HG03439 (cell line): ENCODE measurements at regions not wholly inside any gene's neighbourhood (a gene's known extent, or its start where the extent isn't known, plus 50 kb on each side); places are given as distances from the start of the nearest gene placed in this dataset.

Source experiments
- ATAC-seq: cut with Tn5 transposase; IDR thresholded peaks from one replicate; pipeline ENCODE4 v1.9.1; 2021; ENCODE audit warnings: mild to moderate bottlenecking, moderate library complexity; ENCODE audit not compliant: unreplicated experiment

DNA sequence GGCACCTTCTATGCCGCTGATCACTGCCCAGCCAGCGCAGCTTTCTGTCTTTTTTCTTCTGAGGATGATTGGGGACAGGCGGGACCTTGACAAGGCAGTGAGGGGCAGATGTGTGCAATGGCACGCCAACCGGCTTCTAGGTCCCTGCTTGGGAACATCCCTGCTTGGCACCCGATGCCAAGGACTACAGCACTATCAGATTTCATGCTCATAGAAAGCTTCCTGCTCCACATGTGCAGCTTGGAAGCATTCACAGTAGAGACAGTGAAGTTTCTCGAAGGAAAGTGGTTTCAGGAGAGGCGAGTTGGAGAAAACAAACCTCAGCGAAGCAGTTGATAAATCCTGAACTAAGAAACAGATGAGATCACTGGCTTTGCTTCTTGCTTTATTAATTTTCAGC is 267.5 kb upstream of the HABP2 start:
- no peak for ATAC-seq

DNA sequence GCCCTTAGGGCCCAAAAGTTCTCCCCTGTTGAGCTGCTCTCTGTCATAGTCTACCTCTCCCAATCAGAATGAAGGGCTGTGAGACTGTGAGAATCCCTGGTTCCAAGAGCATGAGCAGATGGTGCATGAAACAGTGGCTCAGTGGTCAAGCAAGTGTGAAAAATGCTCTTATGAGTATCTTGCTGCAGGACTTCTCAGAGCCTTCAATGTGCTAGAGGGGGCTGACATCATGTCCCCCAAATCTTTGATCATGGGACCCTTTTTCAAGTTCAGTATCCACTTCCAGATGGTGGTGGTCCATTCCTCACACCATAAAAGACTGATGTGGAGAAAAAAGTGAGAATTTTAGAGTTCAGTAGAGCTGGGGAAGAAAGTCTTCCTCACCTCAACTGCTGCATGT is 265.3 kb upstream of the HABP2 start:
- ATAC-seq = no peak

DNA sequence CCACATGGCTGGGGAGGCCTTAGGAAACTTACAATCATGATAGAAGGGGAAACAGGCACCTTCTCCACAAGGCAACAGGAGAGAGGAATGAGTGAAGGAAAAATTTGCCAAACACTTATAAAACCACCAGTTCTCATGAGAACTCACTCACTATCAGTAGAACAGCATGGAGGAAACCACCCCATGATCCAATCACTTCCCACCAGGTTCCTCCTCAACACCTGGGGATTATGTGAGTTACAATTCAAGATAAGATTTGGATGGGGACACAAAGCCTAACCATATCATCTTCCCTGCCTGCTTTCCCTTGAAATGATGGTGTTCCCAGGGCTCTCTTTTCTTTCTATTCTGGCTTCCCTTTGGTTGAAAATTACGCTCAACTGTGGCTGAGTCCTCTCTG is 262.7 kb upstream of the HABP2 start:
- ATAC-seq = no peak

DNA sequence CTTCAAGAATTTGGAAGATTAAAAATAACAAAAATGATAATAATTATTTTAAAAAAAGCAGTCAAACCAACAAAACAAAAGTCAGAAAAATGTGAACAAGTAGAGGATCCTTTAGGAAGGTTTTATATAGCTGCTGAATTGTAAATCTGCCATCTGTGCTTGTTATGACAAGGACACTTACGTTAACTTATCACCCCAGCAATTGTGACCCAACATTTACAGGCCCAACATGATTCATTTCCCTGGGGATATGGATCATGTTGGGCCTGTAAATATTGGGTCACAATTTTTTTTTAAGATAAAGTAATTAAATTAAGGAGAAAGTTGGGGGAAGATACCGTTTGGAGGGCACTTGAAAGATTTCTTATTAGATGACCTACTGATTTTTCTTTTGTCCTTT is 261.4 kb upstream of the HABP2 start:
- no peak for ATAC-seq

DNA sequence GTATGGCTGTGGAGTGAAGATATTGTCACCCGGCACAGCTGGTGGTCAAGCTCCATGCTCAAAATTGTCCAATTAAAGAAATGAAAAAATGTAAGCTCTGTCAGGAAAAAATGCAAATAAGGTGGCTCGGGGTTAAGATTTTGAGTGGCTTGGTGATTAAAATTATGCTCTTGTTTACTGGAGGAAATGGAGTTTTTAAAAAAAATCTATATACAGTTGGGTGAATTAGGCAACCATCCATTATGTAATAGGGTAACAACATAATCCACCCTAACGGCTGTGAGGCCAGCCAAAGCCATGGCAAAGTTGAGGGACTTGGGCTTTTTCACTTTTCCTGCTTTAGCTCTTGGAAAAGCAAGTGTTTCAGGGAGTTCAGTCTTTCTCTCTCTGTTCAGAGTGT is 260.8 kb upstream of the HABP2 start:
- no peak for ATAC-seq

DNA sequence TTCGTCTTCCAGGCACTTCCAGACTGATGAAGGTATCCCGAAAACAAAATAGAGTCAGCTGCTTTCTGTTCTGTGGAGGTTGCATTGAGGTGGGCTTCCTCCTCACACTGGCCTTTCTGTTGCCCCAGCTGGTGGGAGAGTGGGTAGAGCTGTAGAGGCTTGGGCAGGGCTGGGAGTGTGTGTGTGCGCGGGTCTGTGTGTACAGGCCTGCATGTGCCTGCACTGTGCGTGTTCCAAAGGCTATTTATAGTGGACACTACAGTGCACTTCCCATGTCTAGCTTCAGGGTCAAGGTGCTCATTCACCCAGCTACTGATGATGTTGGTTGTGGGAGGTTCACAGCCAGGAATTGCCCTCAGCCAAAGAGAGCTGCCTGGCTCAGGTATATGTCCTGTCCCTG is 260.1 kb upstream of the HABP2 start:
- no peak for ATAC-seq

DNA sequence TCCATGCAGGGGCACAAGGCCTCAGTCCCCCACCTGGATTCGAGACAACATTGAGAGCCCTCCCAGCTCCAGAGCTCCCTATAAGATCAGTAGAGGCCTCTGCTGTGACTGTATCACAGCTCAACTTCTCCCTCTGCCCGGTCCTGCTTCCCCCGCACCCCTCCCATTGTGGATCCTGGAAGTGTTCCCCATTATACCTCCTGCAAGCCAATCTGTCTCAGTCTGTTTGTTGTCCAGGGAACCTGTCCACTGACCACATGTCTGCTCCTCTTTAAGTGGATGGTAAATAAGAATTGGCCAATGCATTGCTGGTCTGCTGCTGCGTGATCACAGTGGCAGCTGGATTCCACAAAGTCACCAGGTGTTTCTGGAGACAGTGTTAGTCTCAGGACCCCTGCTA is 259.7 kb upstream of the HABP2 start:
- ATAC-seq = no peak

DNA sequence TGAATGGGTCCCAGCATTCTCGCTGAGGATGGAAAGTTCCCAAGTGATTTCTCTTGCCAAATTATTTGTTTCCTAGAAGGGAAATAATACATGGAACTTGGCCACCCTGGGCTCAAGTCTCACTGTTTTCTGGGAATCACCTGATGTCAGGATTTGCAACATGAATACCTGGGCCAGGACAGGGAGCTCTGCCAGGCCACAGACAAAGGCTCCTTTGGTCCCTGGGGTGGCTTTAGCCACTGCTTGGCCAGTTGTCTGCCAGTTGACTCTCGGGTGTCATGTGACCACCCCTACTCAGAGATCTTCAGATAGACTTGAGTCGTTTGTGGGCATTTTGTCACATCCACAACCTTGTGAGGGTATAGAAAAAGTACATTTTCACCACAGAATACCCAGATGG is 258.0 kb upstream of the HABP2 start:
- ATAC-seq = no peak

DNA sequence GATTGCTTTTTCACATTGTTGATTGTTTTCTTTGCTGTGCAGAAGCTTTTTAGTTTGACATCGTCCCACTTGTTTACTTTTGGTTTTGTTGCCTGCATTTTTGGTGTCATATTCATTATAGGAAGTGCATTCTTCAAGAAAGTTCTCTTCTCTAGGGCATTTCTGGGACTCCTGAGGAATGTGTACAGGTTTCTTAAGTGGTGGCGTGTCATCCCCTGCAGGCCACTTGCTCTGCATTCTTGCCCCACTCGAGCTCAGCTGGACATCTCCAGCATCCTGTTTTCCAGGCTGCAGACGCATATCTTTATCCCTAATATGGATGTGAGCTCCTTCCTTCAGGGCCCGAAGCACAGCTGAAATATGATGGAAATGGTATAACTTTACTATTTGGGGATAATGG is 255.6 kb upstream of the HABP2 start:
- no peak for ATAC-seq

DNA sequence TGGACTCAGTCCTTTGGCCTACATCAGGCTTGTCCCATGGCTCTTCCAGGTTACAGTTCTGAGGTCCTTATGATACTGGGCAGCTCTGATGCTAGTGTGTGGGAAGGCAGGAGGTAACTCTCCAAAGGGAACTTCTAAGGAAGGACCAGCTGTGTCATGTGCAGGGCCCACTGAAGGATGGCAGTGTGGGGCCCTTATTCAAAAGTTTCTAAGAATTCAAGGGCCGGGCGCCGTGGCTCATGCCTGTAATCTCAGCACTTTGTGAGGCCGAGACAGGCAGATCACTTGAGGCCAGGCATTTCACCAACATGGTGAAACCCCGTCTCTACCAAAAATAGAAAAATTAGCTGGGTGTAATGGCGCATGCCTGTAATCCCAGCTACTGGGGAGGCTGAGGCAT is 254.2 kb upstream of the HABP2 start:
- ATAC-seq = no peak

DNA sequence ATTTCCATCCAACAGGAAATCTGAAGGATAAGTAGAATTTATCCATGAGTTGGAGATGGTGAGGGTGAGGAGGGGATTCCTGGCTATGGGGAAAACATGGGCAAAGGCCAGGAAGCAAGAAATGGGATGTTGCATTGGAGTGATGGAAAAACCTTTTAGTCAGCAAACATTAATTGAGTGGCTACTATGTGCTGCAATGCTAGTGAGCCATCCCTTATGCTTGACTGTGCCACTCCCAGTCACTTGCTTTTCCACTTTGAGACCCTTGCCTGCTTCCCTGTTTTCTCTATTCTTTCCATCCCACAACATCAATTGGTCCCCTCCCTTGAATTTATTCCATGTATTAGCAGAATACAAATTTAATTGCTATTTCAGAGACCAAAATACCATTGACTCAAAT is 252.7 kb upstream of the HABP2 start:
- no peak for ATAC-seq

DNA sequence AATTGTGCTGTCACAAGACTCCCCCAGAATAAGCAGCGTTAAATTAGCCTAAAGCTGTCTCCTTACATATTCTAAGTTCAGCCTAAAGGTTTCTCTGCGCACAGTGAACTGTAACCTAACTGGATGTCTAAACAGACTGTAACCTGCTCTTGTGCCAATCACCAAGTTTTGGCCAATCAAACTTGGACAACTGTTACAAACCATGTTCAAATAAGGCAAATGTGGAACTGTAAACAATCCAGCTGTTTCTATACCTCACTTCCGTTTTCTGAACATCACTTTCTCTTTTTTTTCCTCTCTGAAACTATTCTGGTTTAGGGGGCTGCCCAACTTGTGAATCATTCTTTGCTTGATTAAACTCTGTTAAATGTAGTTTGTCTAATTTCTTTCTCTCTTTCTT is 252.2 kb upstream of the HABP2 start:
- no peak for ATAC-seq

DNA sequence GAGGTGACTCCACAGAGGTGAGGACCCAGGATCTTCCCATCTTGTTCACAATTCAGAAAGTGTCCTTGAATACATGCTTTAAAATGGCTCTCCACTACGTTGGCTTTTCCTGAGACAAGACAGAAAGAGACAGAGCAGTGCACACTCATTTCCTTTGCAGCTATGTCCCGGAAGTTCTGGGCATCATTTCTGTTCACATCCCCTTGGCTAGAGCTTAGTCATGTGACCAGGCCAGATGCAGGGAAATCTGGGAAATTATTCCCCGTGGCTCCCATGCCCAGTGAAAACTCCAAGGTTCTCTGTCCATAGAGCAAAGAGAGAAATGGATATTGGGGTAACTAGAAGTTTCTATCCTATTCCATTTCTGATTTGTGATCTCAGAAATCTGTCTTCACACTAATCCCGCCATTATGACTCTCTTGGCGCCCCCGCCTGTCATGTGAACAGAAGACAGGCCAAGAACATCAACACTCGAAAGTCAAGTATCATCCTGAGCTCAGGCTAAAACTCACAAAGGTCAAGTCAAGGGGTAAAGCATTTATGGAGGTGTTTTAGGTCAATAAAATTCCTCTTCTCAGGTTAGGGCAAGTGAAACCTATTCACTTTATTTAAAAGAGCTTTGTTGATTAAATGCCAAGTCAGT is 251.4 kb upstream of the HABP2 start:
- no peak for ATAC-seq

DNA sequence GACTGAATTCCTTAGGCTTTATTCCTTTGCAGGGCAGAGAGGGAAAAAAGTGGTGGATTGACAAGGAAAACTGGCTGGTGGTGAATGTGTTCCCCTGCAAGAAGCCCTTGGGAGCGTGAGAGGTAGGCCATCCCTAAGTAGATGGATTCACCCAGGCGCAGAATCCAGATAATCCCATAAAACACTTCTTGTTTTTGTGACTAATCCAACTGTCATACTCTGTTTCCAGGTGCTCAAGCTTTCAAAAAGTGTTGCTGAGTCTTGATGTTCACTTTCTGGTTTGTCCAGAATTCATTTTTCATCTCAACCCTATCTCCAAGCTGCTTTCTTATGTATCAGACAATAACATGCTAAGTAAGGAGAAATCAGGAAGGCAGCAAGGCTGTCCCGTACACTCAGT is 250.8 kb upstream of the HABP2 start:
- no peak for ATAC-seq

DNA sequence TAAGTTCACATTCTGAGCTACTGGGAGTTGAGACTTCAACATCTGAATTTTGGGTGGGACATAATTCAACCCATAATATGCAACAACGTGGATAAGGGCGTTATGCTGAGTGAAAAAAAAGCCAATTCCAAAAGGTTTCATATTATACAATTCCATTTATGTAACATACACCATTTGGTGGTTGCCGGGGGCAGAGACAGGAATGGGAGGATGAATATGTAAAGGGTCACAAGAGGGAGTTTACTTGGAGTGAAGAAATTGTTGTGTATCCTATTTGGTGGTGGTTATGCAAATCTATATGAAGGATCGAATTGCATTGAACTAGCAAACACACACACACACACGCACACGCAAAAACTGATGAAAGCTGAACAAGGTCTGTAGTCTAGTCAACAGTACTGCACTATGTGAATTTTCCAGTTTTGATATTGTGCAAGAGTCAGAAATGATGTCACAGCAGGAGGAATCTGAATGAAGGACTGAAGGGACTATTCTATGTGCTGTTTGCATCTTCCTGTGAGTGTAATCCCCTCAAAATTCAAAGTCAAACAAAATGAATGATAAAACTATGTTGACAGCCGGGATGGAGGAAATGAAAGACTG is 249.2 kb upstream of the HABP2 start:
- no peak for ATAC-seq

DNA sequence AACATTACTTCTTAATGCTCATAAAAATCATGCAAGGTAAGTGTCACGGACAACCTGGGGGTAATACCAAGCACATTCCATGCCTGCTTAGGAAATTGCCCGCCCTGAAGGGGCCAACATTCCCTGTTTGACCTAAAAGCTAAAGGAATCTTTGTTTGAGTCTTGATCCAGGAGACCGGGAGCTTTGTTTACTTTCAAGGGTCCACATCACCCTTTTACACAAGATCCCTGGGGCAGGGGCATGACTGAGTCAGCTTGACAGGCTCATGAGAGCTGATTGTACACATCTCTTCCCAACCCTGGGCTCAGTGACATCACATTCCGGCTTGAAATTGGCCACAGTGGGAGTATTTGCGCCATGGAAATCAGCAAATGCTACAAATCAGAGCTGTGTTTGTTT is 248.1 kb upstream of the HABP2 start:
- no peak for ATAC-seq

DNA sequence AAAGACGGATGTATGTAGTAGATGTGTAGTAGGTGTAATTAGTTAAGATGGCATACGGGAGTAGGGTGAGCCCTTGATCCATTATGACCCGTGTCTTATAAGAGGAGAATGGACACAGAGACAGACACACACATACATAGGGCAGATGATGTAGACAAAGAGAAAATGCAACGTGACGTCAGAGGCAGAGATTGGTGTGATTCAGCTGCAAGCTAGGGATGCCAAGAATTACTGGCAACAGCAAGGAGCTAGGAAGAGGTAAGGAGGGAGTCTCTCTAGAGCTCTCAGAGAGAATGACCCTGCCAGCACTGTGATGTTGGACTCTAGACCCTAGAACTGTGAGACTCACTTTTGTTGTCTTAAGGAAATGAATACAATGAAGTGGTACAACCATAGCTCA is 247.0 kb upstream of the HABP2 start:
- ATAC-seq = no peak

DNA sequence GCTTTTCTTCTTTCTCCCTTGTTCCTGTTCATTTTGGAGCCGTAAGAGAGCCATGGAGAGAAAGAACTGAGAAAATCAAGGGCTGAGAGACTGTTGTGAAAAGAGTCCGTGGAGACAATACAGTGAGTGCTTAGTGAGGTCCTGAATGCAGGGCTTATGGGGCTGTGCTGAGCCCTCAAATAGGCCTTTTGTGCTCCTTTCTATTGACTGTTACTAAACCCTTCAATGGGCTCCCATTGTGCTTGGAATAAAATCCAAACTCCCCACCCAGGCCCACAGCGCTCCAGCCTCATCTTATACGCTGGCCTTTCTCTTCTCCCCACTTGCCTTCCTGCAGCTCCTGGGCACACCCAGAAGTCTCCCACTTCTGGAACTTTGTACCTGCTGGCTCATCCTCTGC is 243.1 kb upstream of the HABP2 start:
- no peak for ATAC-seq

DNA sequence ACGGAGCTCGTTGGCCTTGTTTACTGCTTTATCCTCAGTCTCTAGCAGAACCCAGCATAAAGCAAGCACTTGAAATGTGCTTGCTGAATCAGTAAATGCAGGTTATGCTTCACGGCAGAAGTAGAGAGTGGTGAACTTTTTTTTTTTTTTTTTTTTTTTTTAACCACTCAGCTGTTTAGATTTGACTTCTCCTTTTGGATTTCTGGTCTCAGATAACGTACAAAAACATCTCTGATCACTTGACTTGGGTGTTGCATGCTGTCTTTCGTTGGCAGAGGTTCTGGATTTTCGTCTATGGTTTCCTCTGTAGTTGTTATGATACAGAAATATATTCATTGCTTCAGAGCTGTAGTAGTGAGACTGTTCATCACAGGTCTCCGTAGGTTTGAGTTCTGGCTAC is 242.5 kb upstream of the HABP2 start:
- ATAC-seq = no peak

DNA sequence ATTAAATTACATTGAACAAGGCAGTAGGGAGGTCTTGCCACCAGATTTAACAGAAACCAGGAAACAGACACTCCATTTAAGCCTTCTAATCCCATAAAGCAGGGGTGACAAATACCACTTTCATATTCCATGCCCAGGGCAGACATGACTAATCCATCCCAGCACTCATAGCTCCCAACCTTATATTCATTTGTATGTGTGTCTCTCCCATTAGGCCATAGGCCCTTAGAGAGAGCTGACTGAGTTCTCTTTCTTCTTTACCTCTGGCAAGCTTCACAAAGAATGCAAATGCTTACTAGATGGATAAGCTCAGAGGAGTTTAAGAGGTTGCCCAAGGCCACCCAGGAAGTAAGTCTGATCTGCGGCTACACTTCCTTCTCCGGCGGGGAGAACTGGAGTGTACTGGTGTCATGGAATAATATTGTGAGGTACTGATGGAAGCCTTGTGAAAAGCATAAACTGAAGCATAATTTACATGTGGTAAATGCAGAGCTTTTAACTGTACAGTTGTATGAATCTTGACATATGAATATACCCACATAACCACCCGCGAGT is 239.7 kb upstream of the HABP2 start:
- ATAC-seq = no peak

DNA sequence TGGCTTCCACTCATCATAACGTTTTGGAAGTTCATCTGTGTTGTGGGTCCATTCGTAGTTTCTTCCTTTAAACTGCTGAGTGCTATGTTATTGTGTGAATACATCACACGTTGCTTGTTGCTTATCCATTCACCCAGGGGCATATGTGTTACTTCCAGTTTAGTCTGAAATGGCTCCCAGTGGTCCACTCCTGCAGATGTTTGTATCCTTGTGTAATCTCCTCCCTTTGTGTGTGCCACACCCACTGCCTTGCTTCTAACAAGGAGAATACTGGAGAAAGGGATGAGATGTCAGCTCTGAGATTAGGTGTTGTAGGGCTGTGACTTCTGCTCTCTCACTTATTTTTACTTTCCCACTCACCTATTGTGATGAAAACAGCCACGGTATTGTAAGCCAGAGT is 239.1 kb upstream of the HABP2 start:
- no peak for ATAC-seq

DNA sequence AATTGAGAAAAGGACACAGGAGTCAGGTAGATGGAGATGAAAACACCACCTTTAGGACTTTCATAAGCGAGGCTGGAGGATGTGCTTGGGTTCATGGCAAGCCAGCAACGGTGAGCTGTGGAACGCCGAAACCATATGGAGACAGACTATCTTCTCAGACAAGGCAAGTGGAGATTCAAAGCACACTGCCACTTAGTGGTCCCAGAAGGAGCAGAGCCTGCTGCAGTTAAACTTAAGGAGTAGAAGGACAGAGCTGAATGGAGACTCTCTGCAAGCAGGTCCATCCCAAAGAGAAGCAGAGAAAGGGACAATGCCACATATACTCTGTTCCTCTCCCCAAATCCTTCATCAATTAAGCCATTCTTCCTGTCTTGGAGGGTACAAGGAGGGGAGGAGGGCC is 236.3 kb upstream of the HABP2 start:
- ATAC-seq = no peak

DNA sequence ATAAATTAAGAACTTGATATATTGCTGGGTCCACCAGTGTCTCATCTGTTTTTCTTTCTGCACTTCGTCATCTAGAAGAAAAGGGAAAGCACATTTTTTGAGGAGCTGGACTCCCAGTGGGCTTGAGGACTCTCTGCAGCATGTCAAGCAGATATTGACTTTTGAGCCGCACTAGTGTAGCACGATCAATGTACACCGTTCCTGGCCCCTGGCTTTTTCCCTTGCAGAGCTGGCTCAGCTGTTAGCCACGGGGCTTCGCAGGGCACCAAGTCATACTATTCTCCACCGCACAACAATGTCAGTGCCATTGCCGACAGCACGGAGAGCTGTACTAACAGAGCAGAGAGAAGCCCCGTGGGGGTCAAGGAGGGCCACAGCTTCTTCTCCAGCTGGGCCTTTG is 235.4 kb upstream of the HABP2 start:
- ATAC-seq = no peak
